NCI-H2107 treated with DMSO at 0.1 percent for 48 hours (cell line): ENCODE measurements at regions not wholly inside any gene's neighbourhood (a gene's known extent, or its start where the extent isn't known, plus 50 kb on each side); places are given as distances from the start of the nearest gene placed in this dataset.
A peak's percentile ranks its signal among the peaks of the same experiment; 100 is the strongest.
"Not testable (repeated sequence)": the region's sequence is repeated elsewhere in the genome, so short reads cannot be mapped to it uniquely, and the experiment has no call there.

Experiments
- DNase-seq: peaks from one replicate; lab custom pipeline; 2025; ENCODE audit not compliant: unreplicated experiment; lab: John Stamatoyannopoulos, UW

DNA sequence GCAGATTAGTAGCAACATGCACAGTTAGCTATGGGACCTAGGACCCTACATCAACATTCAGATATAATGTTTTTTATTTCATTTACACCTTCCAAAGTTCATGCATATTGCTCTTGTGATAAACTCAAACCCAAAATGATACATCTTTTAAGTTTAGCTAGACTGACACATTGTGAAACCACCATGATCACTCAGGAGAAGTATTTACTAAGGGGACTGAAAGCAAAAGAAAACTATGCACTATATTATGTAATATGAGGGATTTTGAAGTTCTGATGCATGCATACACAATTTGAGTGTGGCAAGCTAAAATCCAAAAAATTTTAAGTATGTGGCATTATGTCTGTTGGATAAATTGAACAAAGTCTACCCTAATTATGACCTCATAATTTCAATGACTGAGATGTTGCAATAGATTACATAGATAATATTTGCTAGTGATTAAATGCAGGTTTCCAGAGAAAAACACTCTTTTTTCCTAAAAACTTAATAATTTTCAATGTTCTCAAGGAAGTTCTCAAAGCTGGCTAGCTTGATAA is 914.8 kb upstream of the GRIA3 start:
- DNase-seq = no peak

DNA sequence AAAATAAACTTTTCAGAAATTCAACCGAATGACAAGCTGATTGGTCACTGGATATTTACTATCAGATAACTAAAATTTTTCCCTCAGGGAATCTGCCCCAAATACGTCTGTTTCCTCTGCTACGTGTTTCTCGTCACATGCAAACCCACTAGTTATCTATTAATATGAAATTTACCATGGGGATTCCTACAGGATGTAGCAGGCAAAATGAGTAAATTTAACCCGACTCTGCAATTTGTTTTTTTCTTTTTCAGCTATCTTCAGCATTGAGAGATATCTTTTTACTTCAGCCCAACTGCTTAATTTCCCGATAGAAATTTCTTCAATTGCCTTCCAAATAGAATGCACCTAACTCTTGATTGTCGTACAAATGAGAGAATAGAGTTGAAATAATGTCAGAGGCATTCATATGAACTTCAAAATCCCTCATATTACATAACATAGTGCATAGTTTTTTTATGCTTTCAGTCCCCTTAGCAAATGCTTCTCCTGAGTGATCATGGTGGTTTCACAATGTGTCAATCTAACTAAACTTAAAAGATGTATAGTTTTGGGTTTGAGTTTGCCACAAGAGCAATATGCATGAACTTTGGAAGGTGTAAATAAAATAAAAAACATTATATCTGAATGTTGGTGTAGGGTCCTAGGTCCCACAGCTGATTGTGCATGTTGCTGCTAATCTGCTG is 913.1 kb upstream of the GRIA3 start:
- DNase-seq = no peak

DNA sequence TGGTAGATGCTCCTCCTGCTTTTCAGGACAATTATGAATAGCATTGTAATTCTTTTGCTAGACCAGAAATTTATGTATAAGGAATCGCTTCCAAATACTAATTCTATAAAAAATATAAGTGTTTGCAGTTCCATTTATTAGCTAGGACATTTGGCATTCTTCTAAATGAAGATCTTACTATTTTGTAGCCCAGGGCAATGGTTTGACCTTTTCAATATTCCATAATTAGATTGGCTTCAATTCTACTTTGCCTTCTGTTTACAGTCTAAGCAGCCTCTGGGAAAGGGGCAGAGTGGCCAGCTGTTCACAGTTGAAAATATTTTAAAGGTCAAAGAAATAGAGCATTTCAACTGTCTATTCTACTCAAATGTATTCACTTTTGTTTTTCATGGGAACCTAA is 912.1 kb upstream of the GRIA3 start:
- DNase-seq = no peak

DNA sequence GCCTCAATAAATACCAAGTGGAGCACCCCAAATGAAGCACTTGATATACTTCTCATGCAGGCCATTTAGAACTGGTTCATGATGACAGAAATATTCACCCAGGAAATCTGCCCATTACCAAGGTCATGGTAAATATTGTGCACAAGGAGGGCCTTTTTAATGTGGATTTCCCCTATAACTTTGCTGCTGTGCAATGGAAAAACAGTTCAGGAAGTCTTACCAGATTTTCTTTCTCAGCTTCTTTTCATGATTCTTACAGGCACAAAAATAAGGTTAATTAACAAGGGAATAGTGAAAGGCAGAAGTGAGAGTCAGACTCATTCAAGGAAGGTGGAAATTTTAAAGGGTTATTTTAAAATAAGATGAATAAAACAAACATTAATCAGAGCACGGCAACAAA is 904.3 kb upstream of the GRIA3 start:
- DNase-seq = no peak

DNA sequence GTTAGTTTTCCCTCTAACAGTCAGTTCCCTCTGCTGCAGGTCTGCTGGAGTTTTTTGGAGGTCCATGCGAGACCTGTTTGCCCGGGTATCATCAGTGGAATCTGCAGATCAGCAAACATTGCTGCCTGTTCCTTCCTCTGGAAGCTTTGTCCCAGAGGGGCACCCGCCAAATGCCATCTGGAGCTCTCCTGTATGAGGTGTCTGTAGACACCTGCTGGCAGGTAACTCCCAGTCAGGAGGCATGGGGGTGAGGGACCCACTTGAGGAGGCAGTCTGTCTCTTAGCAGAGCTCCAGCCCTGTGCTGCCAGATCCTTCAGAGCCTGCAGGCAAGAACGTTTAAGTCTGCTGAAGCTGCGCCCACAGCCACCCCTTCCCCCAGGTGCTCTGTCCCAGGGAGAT is 884.3 kb upstream of the GRIA3 start:
- DNase-seq = not testable (repeated sequence)

DNA sequence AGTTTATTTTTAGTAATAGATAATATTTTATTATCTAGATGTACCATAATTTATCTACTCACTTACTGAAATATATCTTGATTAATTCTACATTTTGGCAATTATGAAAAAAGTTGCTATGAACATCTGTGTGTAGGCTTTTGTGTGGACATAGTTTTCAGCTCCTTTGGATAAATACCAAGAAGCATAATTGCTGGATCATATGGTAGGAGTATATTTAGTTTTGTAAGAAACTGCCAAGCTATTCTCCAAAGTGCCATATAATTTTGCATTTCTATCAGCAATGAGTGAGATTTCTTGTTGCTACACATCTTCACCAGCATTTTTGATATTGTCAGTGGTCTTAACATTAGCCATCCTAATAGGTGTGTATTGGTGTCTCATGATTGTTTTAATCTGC is 882.6 kb upstream of the GRIA3 start:
- DNase-seq = no peak

DNA sequence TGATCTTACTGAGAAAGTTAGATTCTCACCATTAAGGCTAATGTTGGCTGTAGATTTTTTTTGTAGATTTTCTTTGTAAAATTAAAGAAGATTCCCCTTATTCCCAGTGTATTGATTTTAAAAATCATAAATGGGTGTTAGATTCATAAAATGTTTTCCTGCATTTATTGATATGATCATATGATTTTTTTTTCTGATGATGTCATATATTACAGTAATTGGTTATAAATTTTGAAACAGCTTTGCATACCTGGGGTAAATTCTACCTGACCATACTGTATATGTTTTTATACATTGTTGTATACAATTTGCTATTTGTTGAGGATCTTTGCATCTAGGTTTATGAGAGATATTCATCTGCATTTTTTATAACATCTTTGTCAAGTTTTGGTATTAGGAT is 880.3 kb upstream of the GRIA3 start:
- DNase-seq = no peak

DNA sequence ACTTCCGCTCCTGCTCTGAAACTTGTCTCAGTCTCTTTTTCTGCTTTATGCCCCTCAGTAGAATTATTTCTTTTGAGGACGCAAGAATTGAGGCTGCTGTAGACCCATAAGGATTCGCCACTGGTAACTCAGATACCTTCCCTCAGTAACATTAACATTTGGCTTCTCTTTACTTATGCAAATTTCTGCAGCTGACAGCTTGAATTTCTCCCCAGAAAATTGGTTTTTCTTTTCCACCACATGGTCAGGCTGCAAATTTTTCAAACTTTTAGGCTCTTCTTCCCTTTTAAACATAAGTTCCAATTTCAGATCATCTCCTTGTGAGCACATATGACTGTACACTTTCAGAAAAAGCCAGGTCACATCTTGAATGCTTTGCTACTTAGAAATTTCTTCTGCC is 839.3 kb upstream of the GRIA3 start:
- no peak for DNase-seq

DNA sequence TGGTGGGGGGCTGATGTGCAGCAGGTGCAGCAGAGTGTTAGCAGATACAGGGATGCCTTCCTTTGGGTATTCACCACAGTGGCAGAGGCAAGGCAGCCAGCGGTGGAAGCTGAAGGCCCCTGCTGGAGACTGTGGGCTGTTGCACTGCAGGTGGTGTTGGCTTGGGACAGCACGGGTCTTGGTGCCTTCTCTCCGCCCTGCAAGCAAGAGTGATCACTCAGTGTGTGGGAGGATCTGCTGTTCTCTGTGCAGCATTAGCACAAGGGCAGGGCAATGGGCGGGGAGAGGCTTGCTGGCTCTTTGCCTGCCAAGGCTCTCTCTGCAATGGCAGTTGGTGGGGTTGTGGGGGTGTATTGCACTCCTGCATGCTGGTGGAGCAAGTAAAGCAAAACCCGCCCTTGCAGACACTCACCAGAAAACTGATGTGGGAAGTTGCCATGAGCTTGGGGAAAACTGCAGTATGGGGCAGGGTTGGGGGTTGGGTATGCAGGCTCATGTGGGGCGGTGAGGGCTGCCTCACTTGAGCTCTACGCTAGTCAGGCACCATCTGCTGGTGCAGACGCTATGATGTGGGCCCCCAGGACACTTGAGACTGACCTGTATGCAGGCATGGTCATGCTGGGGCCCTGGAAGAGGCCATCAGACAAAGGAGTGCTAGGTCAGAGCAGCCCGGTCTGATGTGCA is 820.8 kb upstream of the GRIA3 start:
- no peak for DNase-seq

DNA sequence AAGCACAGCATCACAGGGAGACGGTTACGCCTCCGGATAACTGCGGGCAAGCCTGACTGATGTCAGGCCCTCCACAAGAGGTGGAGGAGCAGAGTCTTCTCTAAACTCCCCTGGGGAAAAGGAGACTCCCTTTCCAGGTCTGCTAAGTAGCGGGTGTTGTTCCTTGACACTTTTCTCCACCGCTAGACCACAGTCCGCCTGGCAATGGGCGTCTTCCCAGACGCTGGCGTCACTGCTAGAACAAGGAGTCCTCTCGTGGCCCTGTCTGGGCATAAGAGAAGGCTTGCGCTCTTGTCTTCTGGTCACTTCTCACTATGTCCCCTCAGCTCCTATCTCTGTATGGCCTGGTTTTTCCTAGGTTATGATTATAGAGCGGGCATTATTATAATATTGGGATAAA is 808.5 kb upstream of the GRIA3 start:
- DNase-seq = not testable (repeated sequence)

DNA sequence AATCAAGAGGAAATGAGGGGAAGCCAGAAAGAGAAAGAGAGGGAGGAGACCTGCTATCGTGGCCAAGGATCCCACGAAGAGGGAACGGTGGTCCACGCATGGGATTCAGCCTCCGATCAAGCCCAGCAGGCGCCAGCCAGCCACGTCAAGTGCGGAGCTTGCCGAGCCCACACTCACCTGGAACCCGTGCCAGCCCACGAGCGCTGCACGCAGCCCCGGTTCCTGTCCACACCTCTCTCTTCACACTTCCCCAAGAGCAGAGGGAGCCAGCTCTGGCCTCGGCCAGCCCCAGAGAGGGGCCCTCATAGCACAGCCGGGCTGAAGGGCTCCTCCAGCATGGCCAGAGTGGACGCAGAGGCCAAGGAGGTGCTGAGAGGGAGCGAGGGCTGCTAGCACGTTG is 795.1 kb upstream of the GRIA3 start:
- no peak for DNase-seq

DNA sequence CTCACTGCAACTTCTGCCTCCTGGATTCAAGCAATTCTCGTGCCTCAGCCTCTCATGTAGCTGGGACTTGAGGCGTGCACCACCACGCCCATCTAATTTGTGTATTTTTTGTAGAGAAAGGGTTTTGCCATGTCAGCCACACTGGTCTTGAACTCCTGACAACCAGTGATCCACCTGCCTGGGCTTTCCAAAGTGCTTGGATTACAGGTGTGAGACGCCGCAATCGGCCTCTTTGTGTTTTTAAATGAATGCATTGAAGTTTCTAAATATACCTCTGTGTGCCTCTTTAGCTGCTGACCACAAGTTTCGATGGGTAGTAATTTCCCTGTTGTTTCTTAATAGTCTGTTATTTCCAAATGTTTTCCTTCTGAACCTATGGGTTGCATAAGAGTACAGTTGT is 765.3 kb upstream of the GRIA3 start:
- peak; percentile 4 for DNase-seq

DNA sequence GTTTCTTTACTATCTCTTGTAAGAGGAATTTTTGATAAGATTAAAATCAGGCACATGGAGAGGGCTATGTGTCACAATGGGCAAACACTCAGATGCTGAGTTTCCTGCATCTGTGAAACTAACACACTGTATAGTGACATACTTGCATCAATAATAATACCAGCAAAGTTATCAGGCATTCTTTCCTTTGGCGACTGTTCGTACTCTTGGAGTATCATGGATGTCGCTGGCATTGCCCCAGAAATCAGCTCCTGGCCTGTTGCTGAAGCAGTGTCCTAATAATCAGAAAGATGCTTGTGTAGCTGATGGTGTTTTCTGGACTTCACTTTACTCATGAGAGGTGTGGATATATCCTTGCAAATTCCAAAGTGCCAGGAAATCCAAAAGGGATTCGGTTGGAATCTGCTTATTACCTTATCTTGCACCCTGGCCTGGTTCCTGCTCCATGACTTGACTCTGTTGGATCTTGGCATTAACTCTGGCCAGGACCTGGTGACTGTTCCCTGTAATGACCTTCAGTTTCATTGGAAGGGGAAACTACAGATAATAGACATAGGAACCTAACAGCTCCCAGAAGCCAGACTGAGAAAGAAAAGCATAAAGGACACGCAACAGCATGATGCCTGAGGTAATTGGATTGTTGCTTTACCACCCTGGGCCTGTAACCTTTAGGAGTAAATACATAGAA is 762.5 kb upstream of the GRIA3 start:
- no peak for DNase-seq

DNA sequence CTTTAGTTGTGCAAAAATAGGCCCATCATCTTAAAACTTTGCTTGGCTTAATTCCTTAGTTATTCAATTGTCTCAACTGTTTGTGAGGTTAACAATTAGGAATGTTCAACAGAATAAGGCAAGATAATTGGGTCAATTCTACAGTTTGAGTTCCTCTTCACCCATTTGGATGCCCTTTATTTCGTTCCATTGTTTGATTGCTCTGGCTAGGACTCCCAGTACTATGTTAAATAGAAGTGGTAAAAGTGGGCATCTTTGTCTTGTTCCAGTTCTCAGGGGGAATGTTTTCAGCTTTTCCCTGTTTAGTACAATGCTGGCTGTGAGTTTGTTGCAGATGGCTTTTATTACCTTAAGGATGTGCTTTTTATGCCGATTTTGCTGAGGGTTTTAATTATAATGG is 761.5 kb upstream of the GRIA3 start:
- no peak for DNase-seq

DNA sequence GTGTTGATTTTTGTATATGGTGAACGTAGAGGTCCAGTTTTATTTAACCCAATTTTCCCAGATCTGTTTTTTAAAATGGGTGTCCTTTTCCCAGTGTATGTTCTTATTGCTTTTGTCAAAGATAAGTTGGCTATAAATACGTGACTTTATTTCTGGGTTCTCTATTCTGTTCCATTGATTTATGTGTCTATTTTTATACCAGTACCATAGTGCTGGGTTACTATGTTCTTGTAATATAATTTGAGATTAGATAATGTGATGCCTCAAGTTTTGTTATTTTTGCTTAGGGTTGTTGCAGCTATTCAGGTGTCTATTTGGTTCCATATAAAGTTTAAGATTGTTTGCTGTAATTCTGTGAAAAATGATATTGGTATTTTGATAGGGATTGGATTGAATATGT is 749.1 kb upstream of the GRIA3 start:
- no peak for DNase-seq

DNA sequence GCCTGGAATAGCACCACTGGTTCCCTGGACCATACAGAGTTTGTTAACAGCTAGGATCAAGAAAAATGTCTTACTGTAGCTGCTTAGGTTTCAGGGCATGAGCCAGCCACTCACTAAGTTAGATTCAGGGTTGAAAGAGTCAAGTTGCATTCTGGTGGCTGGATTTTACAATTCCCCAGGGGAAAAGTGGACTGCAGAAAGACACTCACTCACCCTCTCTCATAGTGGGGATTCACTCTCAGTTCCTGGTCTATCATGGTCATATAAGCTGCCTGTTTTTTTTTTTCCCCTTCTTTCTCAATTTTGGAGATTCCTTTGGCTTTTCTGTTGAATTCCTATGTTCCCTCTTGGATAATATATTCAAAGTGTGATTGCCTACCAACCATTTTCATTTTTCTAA is 744.2 kb upstream of the GRIA3 start:
- no peak for DNase-seq

DNA sequence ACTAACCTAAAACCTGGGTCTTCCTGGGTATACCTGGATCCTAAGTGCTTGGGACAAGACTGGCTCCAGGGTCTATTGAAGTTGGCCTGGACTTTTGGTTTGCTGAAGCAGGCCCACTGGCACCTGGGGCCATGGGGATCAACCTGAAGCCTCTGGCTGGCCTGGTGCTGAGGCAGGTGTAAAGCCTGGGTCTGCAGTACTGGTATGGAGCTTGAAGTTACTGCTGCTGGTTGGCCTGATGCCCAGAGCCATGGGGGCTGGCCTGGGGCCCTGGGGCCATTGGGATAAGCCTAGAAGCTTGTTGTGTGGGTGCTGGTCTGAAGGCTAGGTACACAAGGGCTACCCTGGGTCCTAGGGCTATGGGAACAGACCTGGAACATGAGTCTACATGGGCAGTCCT is 743.2 kb upstream of the GRIA3 start:
- DNase-seq = no peak

DNA sequence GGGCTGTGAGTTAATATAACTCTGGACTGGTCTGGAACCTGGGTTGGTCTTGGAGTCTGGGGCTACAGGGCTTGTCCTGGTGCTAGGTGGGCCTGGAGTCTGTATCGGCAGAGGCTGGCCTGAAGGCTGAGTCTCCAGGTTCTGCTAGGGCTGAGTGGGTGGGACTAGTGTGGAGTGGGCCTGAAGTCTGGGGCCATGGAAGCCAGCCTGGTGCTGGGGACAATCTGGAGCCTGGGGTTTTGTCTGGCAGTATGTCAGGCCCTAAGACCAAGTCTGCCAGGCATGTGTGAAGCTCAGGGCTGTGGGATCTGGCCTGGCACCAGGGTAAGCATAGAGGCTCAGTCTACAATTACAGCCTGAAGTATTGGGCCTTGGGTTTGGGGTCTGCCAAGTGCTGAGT is 742.6 kb upstream of the GRIA3 start:
- DNase-seq = no peak

DNA sequence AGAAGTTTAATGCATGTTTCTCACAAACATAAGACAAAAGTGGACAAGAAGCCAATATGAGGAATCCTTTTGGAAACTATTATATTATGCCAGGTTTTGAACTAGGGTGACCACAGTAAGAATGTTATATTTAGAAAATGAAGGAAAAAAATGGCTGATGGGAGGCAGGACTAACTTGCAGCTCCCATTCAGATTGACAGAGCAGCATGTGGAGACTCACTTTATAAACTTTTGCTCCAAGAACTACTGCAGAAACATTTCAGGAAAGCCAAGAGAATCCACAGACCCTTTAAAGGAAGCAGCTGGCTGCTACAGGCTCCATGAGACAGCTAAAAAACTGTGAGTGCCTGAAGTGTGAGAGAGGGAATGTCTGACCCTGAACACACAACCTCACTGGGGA is 738.6 kb upstream of the GRIA3 start:
- DNase-seq = no peak

DNA sequence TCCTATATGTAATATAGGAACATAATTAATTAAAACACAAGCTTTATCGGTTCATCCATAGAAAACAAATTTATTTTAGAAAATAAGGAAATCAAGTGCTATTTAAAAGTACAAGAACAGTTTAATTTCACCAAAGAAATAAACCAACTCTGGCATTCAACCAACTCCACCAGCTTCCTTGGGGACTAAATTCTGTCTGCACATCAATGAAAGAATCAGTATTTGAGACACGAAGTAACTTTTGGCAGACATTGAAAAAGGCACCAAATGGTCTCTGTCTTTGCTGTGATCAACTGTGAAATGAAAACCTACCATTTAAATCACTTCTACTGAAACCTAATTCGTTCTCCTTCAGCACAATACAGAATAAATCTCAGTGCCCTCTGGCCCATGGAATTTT is 719.7 kb upstream of the GRIA3 start:
- no peak for DNase-seq

DNA sequence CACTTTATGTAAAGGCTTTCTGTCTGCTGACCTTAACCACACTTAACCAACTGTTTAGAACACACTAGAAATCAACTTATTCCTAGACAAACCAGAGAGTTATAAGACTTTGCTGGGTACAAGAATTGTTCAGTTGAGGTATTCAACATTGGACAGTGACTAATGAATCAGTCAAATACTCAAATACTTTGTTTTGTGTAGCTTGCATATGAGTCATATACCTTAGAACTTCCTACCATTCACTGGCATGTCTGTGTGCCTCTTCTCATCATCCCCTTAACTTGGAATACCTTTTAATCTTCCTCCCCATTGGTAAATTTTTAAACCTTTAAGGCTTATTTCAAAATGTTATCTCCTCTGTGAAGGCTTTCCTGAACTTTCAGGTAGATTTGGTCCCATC is 708.8 kb upstream of the GRIA3 start:
- no peak for DNase-seq

DNA sequence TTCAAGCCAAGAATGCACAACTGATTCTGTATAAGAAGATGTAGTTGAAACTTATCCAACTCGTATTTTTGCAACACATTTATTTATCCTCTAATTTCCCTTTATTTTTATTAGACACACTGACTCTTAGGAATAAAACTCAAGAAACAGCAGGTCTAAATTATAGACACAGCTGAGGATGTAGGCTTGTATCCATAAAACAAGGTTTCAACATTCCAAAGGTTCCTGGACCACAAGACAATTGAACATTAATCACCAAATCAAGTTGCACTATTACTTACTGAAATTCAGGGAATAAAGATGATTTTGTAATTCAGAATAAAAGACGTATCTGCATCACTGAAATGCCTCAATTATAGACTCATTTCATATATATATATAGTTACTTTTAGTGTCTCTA is 683.5 kb upstream of the GRIA3 start:
- no peak for DNase-seq
